DND-41 (cell line): ENCODE measurements at regions not wholly inside any gene's neighbourhood (a gene's known extent, or its start where the extent isn't known, plus 50 kb on each side); places are given as distances from the start of the nearest gene placed in this dataset.

Experiments
- ATAC-seq: fragments of 200-7000 bp; cut with Tn5 transposase; 3 replicates; pipeline ENCODE4 v1.9.1; 2021; ENCODE audit warnings: low read depth; ENCODE audit not compliant: insufficient read depth
- DNase-seq: peaks from one replicate; pipeline ENCODE4 v3.0.0-alpha.2; 2020
- H2AFZ ChIP-seq: 2 replicates; pipeline ENCODE4 v1.6.0; 2012; ENCODE audit warnings: low read depth, low read length
- H3K27ac ChIP-seq: 2 replicates; pipeline ENCODE4 v1.5.1; 2012; ENCODE audit warnings: low read length, inconsistent platforms
- H3K27me3 ChIP-seq: fragments of 200-600 bp; sonication (generic); 2 replicates; pipeline ENCODE4 v1.6.0; 2012; ENCODE audit warnings: low read length, mild to moderate bottlenecking, inconsistent platforms; ENCODE audit not compliant: insufficient read depth, poor library complexity
- H3K36me3 ChIP-seq: 2 replicates; pipeline ENCODE4 v1.5.1; 2012; ENCODE audit warnings: low read length, inconsistent platforms; ENCODE audit not compliant: insufficient read depth
- H3K4me1 ChIP-seq: 2 replicates; pipeline ENCODE4 v1.5.1; 2012; ENCODE audit warnings: mild to moderate bottlenecking, low read length; ENCODE audit not compliant: insufficient read depth
- H3K4me2 ChIP-seq: 2 replicates; pipeline ENCODE4 v1.6.0; 2012; ENCODE audit warnings: mild to moderate bottlenecking, moderate library complexity, low read length, inconsistent platforms; ENCODE audit not compliant: insufficient read depth
- H3K4me3 ChIP-seq, 2 experiments: fragments of 200-600 bp in 1 of 2; shearing (Covaris generic) in 1 of 2; 2 replicates each; pipeline ENCODE4 v1.5.1; 2012 to 2016; ENCODE audit warnings: inconsistent platforms in 2 of 2, low read length in 2 of 2, mild to moderate bottlenecking in 2 of 2, low read depth in 1 of 2, moderate library complexity in 1 of 2
- H3K79me2 ChIP-seq: 2 replicates; pipeline ENCODE4 v1.6.0; 2012; ENCODE audit warnings: low read length, inconsistent platforms; ENCODE audit not compliant: insufficient read depth
- H3K9ac ChIP-seq: 2 replicates; pipeline ENCODE4 v1.6.0; 2012; ENCODE audit warnings: low read depth, mild to moderate bottlenecking, inconsistent platforms, low read length, moderate library complexity
- H3K9me3 ChIP-seq: 2 replicates; pipeline ENCODE4 v1.5.1; 2012; ENCODE audit warnings: low read length, moderate library complexity, mild to moderate bottlenecking, inconsistent platforms; ENCODE audit not compliant: insufficient read depth, severe bottlenecking
- H4K20me1 ChIP-seq: 2 replicates; pipeline ENCODE4 v1.6.0; 2012; ENCODE audit warnings: low read length; ENCODE audit not compliant: insufficient read depth
- CTCF ChIP-seq: IDR thresholded peaks from 2 replicates; pipeline ENCODE4 v1.5.1; 2012; ENCODE audit warnings: borderline replicate concordance, low read length, moderate library complexity, mild to moderate bottlenecking; ENCODE audit not compliant: poor library complexity, severe bottlenecking; ENCODE audit errors: extremely low read depth
- EZH2 ChIP-seq: IDR thresholded peaks from 3 replicates; pipeline ENCODE4 v1.6.1; 2012; ENCODE audit warnings: borderline replicate concordance, low read depth, mild to moderate bottlenecking, moderate library complexity, low read length, inconsistent platforms; ENCODE audit not compliant: severe bottlenecking

GRCh38 chr1:81149649-81150325 lies 650.9 kb upstream of the ADGRL2 start:
- H3K4me1 ChIP-seq, result no peaks in the 10 kb centered on the region
- H3K9ac ChIP-seq, result no peak overlapping the region
- no peak overlapping the region for H3K4me2 ChIP-seq
- no peaks in the 10 kb centered on the region for H3K9me3 ChIP-seq
- no peak for ATAC-seq
- no peak overlapping the region for H3K4me3 ChIP-seq
- no peaks in the 10 kb centered on the region for H4K20me1 ChIP-seq
- DNase-seq, result no peak
- H3K27ac ChIP-seq, result no peak overlapping the region
- no peaks in the 10 kb centered on the region for H3K36me3 ChIP-seq
- no peak overlapping the region for H2AFZ ChIP-seq
- no peaks in the 10 kb centered on the region for H3K27me3 ChIP-seq
- TF ChIP-seq EZH2 (no peak), CTCF (no peak)
- H3K79me2 ChIP-seq, result no peaks in the 10 kb centered on the region

- no peak overlapping the region for H3K4me2 ChIP-seq
- no peaks in the 10 kb centered on the region for H3K79me2 ChIP-seq
- no peak overlapping the region for H3K27ac ChIP-seq
- H4K20me1 ChIP-seq, result no peaks in the 10 kb centered on the region
- no peaks in the 10 kb centered on the region for H3K4me1 ChIP-seq
- no peak overlapping the region for H3K4me3 ChIP-seq
- H3K36me3 ChIP-seq, result no peaks in the 10 kb centered on the region
- no peak for TF ChIP-seq CTCF
- TF ChIP-seq EZH2, result no peak
- no peaks in the 10 kb centered on the region for H3K9me3 ChIP-seq
- no peak for ATAC-seq
- no peaks in the 10 kb centered on the region for H3K27me3 ChIP-seq
- H3K9ac ChIP-seq, result no peak overlapping the region
- no peak overlapping the region for H2AFZ ChIP-seq
- no peak for DNase-seq
Measured at GRCh38 chr1:81144240-81144825, 656.4 kb upstream of the ADGRL2 start.

GRCh38 chr1:81142099-81142826 lies 658.5 kb upstream of the ADGRL2 start:
- ATAC-seq, result no peak

More at GRCh38 chr1:81142099-81142826, 658.5 kb upstream of the ADGRL2 start:
- no peak overlapping the region for H3K4me3 ChIP-seq
- DNase-seq, result no peak
- H3K9ac ChIP-seq, result no peak overlapping the region
- H3K27me3 ChIP-seq, result no peaks in the 10 kb centered on the region
- no peaks in the 10 kb centered on the region for H3K4me1 ChIP-seq
- no peak overlapping the region for H2AFZ ChIP-seq
- no peaks in the 10 kb centered on the region for H3K9me3 ChIP-seq
- no peak overlapping the region for H3K4me2 ChIP-seq
- H3K27ac ChIP-seq, result no peak overlapping the region
- TF ChIP-seq CTCF (no peak), EZH2 (no peak)
- no peaks in the 10 kb centered on the region for H4K20me1 ChIP-seq
- H3K36me3 ChIP-seq, result no peaks in the 10 kb centered on the region
- no peaks in the 10 kb centered on the region for H3K79me2 ChIP-seq
